Keratinocyte (primary cell): ENCODE measurements at regions not wholly inside any gene's neighbourhood (a gene's known extent, or its start where the extent isn't known, plus 50 kb on each side); places are given as distances from the start of the nearest gene placed in this dataset.

Experiments used
- DNase-seq: peaks from one replicate; pipeline ENCODE4 v3.0.0-alpha.2; 2011; ENCODE audit warnings: low read depth, missing footprints, low spot score
- FAIRE-seq: peaks from 2 replicates; lab custom pipeline; 2011; peaks lifted over from hg19 to GRCh38; lab: Jason Lieb, UNC
- H2AFZ ChIP-seq: 2 replicates; pipeline ENCODE4 v1.6.0; 2012; ENCODE audit warnings: low read length, control low read depth, inconsistent platforms; ENCODE audit not compliant: control insufficient read depth
- H3K27ac ChIP-seq: 2 replicates; pipeline ENCODE4 v1.5.1; 2011; ENCODE audit warnings: low read length; ENCODE audit not compliant: control insufficient read depth, insufficient read depth
- H3K27me3 ChIP-seq: 3 replicates; pipeline ENCODE4 v1.6.0; 2011; ENCODE audit warnings: low read length; ENCODE audit not compliant: control insufficient read depth, insufficient read depth; ENCODE audit errors: extremely low read depth
- H3K36me3 ChIP-seq, 2 experiments: 2 replicates in 1 of 2; 3 replicates in 1 of 2; pipeline ENCODE4 v1.5.1; 2011; ENCODE audit warnings: low read length in 2 of 2, mild to moderate bottlenecking in 1 of 2; ENCODE audit not compliant: control insufficient read depth in 2 of 2, insufficient read depth in 2 of 2; ENCODE audit errors: extremely low read depth in 1 of 2
- H3K4me1 ChIP-seq: 3 replicates; pipeline ENCODE4 v1.5.1; 2011; ENCODE audit warnings: low read length; ENCODE audit not compliant: control insufficient read depth, insufficient read depth; ENCODE audit errors: extremely low read depth
- H3K4me2 ChIP-seq: 3 replicates; pipeline ENCODE4 v1.6.0; 2011; ENCODE audit warnings: low read depth, low read length; ENCODE audit not compliant: control insufficient read depth, insufficient read depth; ENCODE audit errors: extremely low read depth
- H3K4me3 ChIP-seq, 3 experiments: fragments of 200-600 bp in 1 of 3; sonication (generic) in 1 of 3; 2 replicates in 2 of 3; 3 replicates in 1 of 3; pipeline ENCODE4 v1.5.1; 2011 to 2016; ENCODE audit warnings: low read length in 3 of 3, mild to moderate bottlenecking in 3 of 3, control low read depth in 2 of 3, inconsistent platforms in 1 of 3, low read depth in 1 of 3, mixed read lengths in 1 of 3, mixed run types in 1 of 3, moderate library complexity in 1 of 3; ENCODE audit not compliant: control insufficient read depth in 2 of 3, insufficient read depth in 2 of 3; ENCODE audit errors: extremely low read depth in 1 of 3
- H3K79me2 ChIP-seq: 2 replicates; pipeline ENCODE4 v1.6.0; 2012; ENCODE audit warnings: low read length; ENCODE audit not compliant: control insufficient read depth, insufficient read depth
- H3K9ac ChIP-seq: 3 replicates; pipeline ENCODE4 v1.6.0; 2011; ENCODE audit warnings: low read length; ENCODE audit not compliant: control insufficient read depth, insufficient read depth; ENCODE audit errors: extremely low read depth
- H3K9me1 ChIP-seq: 3 replicates; pipeline ENCODE4 v1.6.0; 2011; ENCODE audit warnings: low read length; ENCODE audit not compliant: control insufficient read depth, insufficient read depth; ENCODE audit errors: extremely low read depth
- H3K9me3 ChIP-seq: 2 replicates; pipeline ENCODE4 v1.5.1; 2012; ENCODE audit warnings: low read depth, low read length; ENCODE audit not compliant: control insufficient read depth
- H4K20me1 ChIP-seq: 3 replicates; pipeline ENCODE4 v1.6.0; 2011; ENCODE audit warnings: low read length; ENCODE audit not compliant: control insufficient read depth, insufficient read depth; ENCODE audit errors: extremely low read depth
- CTCF ChIP-seq, 3 experiments: IDR thresholded peaks in 1 of 3; conservative IDR thresholded peaks in 1 of 3; optimal IDR thresholded peaks in 1 of 3; 2 replicates in 2 of 3; 3 replicates in 1 of 3; pipeline versions ENCODE3 to v1.5.1; 2011; ENCODE audit warnings: low read length in 3 of 3, mild to moderate bottlenecking in 3 of 3, moderate library complexity in 2 of 3, control low read depth in 1 of 3, inconsistent platforms in 1 of 3; ENCODE audit not compliant: insufficient read depth in 2 of 3; ENCODE audit errors: extremely low read depth in 1 of 3
- EZH2 ChIP-seq: IDR thresholded peaks from one replicate; pipeline ENCODE4 v1.6.1; 2012; ENCODE audit warnings: inconsistent platforms, mild to moderate bottlenecking, low read length, moderate library complexity
- dilution Hi-C: fragments of 300-500 bp; cut with MboI; formaldehyde crosslinking; loops from one replicate; pipeline ENCODE4 v1.7.0; 2020; ENCODE audit warnings: low sequenced_read_pairs; ENCODE audit not compliant: extremely low pct_ligation_motif_present

- H3K36me3 ChIP-seq: no peaks in the 10 kb centered on the region
- TF ChIP-seq EZH2 (no peak), CTCF (optimal IDR thresholded peaks at IDR 0.05 in 1 of 3, IDR thresholded peaks at IDR 0.05 in 1 of 3, conservative IDR thresholded peaks at IDR 0.05 in 1 of 3; ENCODE audit: extremely low read depth in 1 of 3, insufficient read depth in 2 of 3, low read length in 3 of 3) (no peak)
- no peaks in the 10 kb centered on the region for H4K20me1 ChIP-seq
- no peak overlapping the region for H3K4me3 ChIP-seq
- peaks cover 39% of the 10 kb centered on the region for H3K27me3 ChIP-seq
- H3K4me2 ChIP-seq: no peak overlapping the region
- dilution Hi-C loops: no loop called here
- FAIRE-seq: no peak
- no peak overlapping the region for H3K9ac ChIP-seq
- H3K4me1 ChIP-seq: no peaks in the 10 kb centered on the region
- H3K27ac ChIP-seq: no peak overlapping the region
- H3K9me3 ChIP-seq: no peaks in the 10 kb centered on the region
- H3K79me2 ChIP-seq: no peaks in the 10 kb centered on the region
- no peak overlapping the region for H2AFZ ChIP-seq
- H3K9me1 ChIP-seq: no peaks in the 10 kb centered on the region
- no peak for DNase-seq
These were observed 133.0 kb upstream of the PRR20G start for GRCh38 chr3:127420829-127421228.

DNA sequence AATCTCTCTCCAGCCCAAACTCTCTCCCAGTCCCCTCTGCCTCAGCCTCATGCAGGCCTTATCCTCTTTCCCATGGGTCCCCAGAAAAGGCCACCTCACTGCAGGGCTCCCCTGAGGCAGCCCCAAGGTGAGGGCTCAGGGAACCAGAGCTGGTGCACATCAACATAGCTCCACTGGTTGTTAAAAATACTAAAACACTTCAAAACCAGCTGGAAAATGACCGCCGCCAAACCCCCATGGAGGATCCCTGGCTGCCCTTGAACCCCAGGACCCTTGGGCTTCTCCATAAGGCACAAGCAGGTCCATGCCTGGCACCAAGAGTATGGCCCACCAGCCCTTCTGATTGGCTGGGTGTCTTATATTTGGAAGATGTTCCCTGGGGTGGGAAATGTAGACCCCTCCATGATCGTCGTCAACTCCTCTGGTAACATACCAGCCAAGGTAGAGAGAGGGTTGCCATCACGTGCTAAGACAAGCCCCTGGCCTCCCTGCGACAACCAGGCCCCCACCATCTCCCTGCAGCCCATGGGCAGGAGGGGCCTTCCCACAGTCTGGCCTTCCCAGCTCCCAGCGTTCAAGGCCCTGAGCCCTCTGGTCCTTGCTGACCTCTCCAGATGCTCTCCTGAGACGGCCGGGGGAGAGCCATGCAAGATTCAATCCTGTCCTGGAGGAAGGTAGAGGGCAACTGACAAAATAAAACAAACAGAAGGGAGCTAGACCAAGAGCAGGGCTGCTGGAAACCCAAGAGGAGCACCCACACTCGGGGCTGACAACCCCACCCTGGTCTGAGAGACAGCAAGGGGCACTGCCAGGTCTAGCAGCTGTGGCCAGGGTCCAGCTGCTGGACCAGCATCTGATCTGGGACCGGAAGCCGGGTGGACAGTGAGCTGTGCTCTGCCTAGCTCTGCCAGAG is 132.1 kb upstream of the PRR20G start:
- Histone ChIP-seq H3K27ac (no peak overlapping the region), H3K9me1 (no peaks in the 10 kb centered on the region), H3K27me3 (peaks cover 36% of the 10 kb centered on the region), H3K4me2 (no peak overlapping the region), H3K9ac (no peak overlapping the region), H3K4me1 (no peaks in the 10 kb centered on the region), H3K9me3 (no peaks in the 10 kb centered on the region), H3K79me2 (no peaks in the 10 kb centered on the region), H3K36me3 (no peaks in the 10 kb centered on the region), H4K20me1 (no peaks in the 10 kb centered on the region), H3K4me3 (no peak overlapping the region), H2AFZ (no peak overlapping the region)
- DNase-seq: no peak
- dilution Hi-C loops: no loop called here
- no peak for FAIRE-seq
- TF ChIP-seq EZH2: no peak
